SK-N-SH treated with all-trans-retinoic acid at 6 μM for 48 hours (cell line): ENCODE measurements at regions not wholly inside any gene's neighbourhood (a gene's known extent, or its start where the extent isn't known, plus 50 kb on each side); places are given as distances from the start of the nearest gene placed in this dataset.

ENCODE experiments used
- ARNTL ChIP-seq: fragments of 450-650 bp; formaldehyde crosslinking; IDR thresholded peaks from 2 replicates; pipeline ENCODE4 v1.5.0; 2020; ENCODE audit warnings: low read depth, mild to moderate bottlenecking, moderate library complexity, borderline replicate concordance
- CREB5 ChIP-seq: fragments of 250-450 bp; sonication (Bioruptor Pico); IDR thresholded peaks from 2 replicates; pipeline ENCODE4 v1.5.1; 2020; ENCODE audit warnings: low read depth, mild to moderate bottlenecking, moderate library complexity
- CSDC2 ChIP-seq: fragments of 250-450 bp; sonication (Bioruptor Pico); IDR thresholded peaks from 2 replicates; pipeline ENCODE4 v1.5.0; 2020; ENCODE audit warnings: mild to moderate bottlenecking, moderate library complexity
- PATZ1 ChIP-seq: fragments of 250-450 bp; sonication (Bioruptor Pico); IDR thresholded peaks from 2 replicates; pipeline ENCODE4 v1.8.0; 2020; ENCODE audit warnings: mild to moderate bottlenecking, moderate library complexity, borderline replicate concordance
- RARB ChIP-seq: fragments of 250-450 bp; sonication (Bioruptor Pico); IDR thresholded peaks from 2 replicates; pipeline ENCODE4 v1.8.0; 2021; ENCODE audit warnings: mild to moderate bottlenecking, moderate library complexity
- TOX ChIP-seq: fragments of 250-450 bp; sonication (Bioruptor Pico); IDR thresholded peaks from 2 replicates; pipeline ENCODE4 v1.8.0; 2021; ENCODE audit warnings: mild to moderate bottlenecking, moderate library complexity, borderline replicate concordance
- ZC3H10 ChIP-seq: fragments of 250-450 bp; sonication (Bioruptor Pico); IDR thresholded peaks from 2 replicates; pipeline ENCODE4 v1.5.1; 2021; ENCODE audit warnings: mild to moderate bottlenecking, moderate library complexity
- ZFP3 ChIP-seq: fragments of 250-450 bp; sonication (Bioruptor Pico); IDR thresholded peaks from 2 replicates; pipeline ENCODE4 v1.5.0; 2020; ENCODE audit warnings: mild to moderate bottlenecking, moderate library complexity
- ZNF565 ChIP-seq: fragments of 450-650 bp; formaldehyde crosslinking; conservative IDR thresholded peaks from 2 replicates; pipeline ENCODE4 v1.5.0; 2020; ENCODE audit warnings: low read depth, mild to moderate bottlenecking, moderate library complexity
- ZNF70 ChIP-seq: fragments of 450-650 bp; formaldehyde crosslinking; IDR thresholded peaks from 2 replicates; pipeline ENCODE4 v1.5.0; 2020; ENCODE audit warnings: mild to moderate bottlenecking, moderate library complexity
- ZNF8 ChIP-seq: fragments of 450-650 bp; formaldehyde crosslinking; IDR thresholded peaks from 2 replicates; pipeline ENCODE4 v1.5.0; 2020; ENCODE audit warnings: mild to moderate bottlenecking, moderate library complexity

- TF ChIP-seq CREB5 (CRISPR knock-in tag) (no peak), ZC3H10 (CRISPR knock-in tag) (no peak), RARB (no peak), ZNF565 (CRISPR knock-in tag) (no peak), CSDC2 (CRISPR knock-in tag) (no peak), PATZ1 (CRISPR knock-in tag) (no peak), ZNF8 (CRISPR knock-in tag) (no peak), TOX (CRISPR knock-in tag) (no peak), ZFP3 (CRISPR knock-in tag) (no peak), ZNF70 (no peak), ARNTL (no peak)
These were observed 712.9 kb downstream of the NSUN3 start for GRCh38 chr3:94775746-94776145.
